DOHH2 (cell line): ENCODE measurements at regions not wholly inside any gene's neighbourhood (a gene's known extent, or its start where the extent isn't known, plus 50 kb on each side); places are given as distances from the start of the nearest gene placed in this dataset.

ENCODE experiments used
- CTCF ChIP-seq: fragments of 200-600 bp; sonication (generic); IDR thresholded peaks from one replicate; pipeline ENCODE4 v1.5.1; 2014; ENCODE audit warnings: antibody characterized with exemption, mild to moderate bottlenecking, low read depth, low read length; ENCODE audit not compliant: poor library complexity, severe bottlenecking
- EZH2phosphoT487 ChIP-seq: fragments of 200-600 bp; sonication (generic); IDR thresholded peaks from 2 replicates; pipeline ENCODE4 v1.6.1; 2017; ENCODE audit warnings: borderline replicate concordance, mild to moderate bottlenecking, antibody characterized with exemption, low read length, moderate library complexity, mixed read lengths

- TF ChIP-seq CTCF (no peak), EZH2phosphoT487 (no peak)
Observed at GRCh38 chr5:103476811-103477210, 85.8 kb downstream of the NUDT12 start.
